GM12873 (cell line): ENCODE measurements at regions not wholly inside any gene's neighbourhood (a gene's known extent, or its start where the extent isn't known, plus 50 kb on each side); places are given as distances from the start of the nearest gene placed in this dataset.

Experiments used
- CTCF ChIP-seq: IDR thresholded peaks from 2 replicates; pipeline ENCODE4 v1.5.1; 2012; ENCODE audit warnings: low read depth, mild to moderate bottlenecking, moderate library complexity, low read length, control low read depth; ENCODE audit not compliant: insufficient read depth; ENCODE audit errors: missing control alignments

GRCh38 chr13:79229761-79230160 lies 176.3 kb downstream of the RBM26 start:
- TF ChIP-seq CTCF, result no peak

GRCh38 chr13:79228972-79229371 lies 177.1 kb downstream of the RBM26 start:
- no peak for TF ChIP-seq CTCF

- no peak for TF ChIP-seq CTCF
Observed at GRCh38 chr13:79227418-79227817, 178.6 kb downstream of the RBM26 start.

- no peak for TF ChIP-seq CTCF
Observed at GRCh38 chr13:79226938-79227337, 179.1 kb downstream of the RBM26 start.

- TF ChIP-seq CTCF, result no peak
Observed at GRCh38 chr13:79226250-79226649, 179.8 kb downstream of the RBM26 start.

GRCh38 chr13:79225487-79226232 lies 180.4 kb downstream of the RBM26 start:
- TF ChIP-seq CTCF, result no peak

- no peak for TF ChIP-seq CTCF
Observed at GRCh38 chr13:79222427-79223205, 183.4 kb downstream of the RBM26 start.
